ENCODE measurements at regions not wholly inside any gene's neighbourhood (a gene's known extent, or its start where the extent isn't known, plus 50 kb on each side); places are given as distances from the start of the nearest gene placed in this dataset.

- TF ChIP-seq CTCF (IDR thresholded peaks at IDR 0.05) = no peak
- no peak for TF ChIP-seq EZH2 (IDR thresholded peaks at IDR 0.05)
These were observed 61.1 kb upstream of the COCH start for GRCh38 chr14:30813216-30813615.
